ENCODE measurements at regions not wholly inside any gene's neighbourhood (a gene's known extent, or its start where the extent isn't known, plus 50 kb on each side); places are given as distances from the start of the nearest gene placed in this dataset.
"Not testable (repeated sequence)": the region's sequence is repeated elsewhere in the genome, so short reads cannot be mapped to it uniquely, and the experiment has no call there.

GRCh38 chr16:64351121-64351520, 770.7 kb downstream of the CDH11 start:
- DNase-seq, result no peak

GRCh38 chr16:64346080-64346479, 775.8 kb downstream of the CDH11 start:
- DNase-seq, result no peak

GRCh38 chr16:64345142-64345541, 776.7 kb downstream of the CDH11 start:
- DNase-seq, result no peak

- DNase-seq, result not testable (repeated sequence)
Measured at GRCh38 chr16:64343820-64344443, 777.9 kb downstream of the CDH11 start.

GRCh38 chr16:64343061-64343819, 778.6 kb downstream of the CDH11 start:
- no peak for DNase-seq

- not testable (repeated sequence) for DNase-seq
Measured at GRCh38 chr16:64341336-64341735, 780.5 kb downstream of the CDH11 start.

- DNase-seq, result no peak
Measured at GRCh38 chr16:64339052-64339770, 782.7 kb downstream of the CDH11 start.

GRCh38 chr16:64321881-64322280, 800.0 kb downstream of the CDH11 start:
- DNase-seq, result no peak

- DNase-seq, result no peak
Measured at GRCh38 chr16:64321066-64321465, 800.8 kb downstream of the CDH11 start.

GRCh38 chr16:64317601-64318000, 804.3 kb downstream of the CDH11 start:
- DNase-seq, result no peak

GRCh38 chr16:64313726-64314125, 808.1 kb downstream of the CDH11 start:
- DNase-seq, result no peak

GRCh38 chr16:64312980-64313379, 808.9 kb downstream of the CDH11 start:
- no peak for DNase-seq

GRCh38 chr16:64312292-64312691, 809.6 kb downstream of the CDH11 start:
- no peak for DNase-seq

GRCh38 chr16:64311241-64311640, 810.6 kb downstream of the CDH11 start:
- no peak for DNase-seq

- no peak for DNase-seq
Measured at GRCh38 chr16:64309398-64310110, 812.3 kb downstream of the CDH11 start.

- no peak for DNase-seq
Measured at GRCh38 chr16:64308721-64309120, 813.1 kb downstream of the CDH11 start.

- DNase-seq, result no peak
Measured at GRCh38 chr16:64307431-64307830, 814.4 kb downstream of the CDH11 start.

GRCh38 chr16:64305663-64306062, 816.2 kb downstream of the CDH11 start:
- DNase-seq, result no peak

- no peak for DNase-seq
Measured at GRCh38 chr16:64304951-64305350, 816.9 kb downstream of the CDH11 start.

GRCh38 chr16:64304396-64304795, 817.5 kb downstream of the CDH11 start:
- no peak for DNase-seq

- DNase-seq, result no peak
Measured at GRCh38 chr16:64297863-64298600, 823.8 kb downstream of the CDH11 start.

- no peak for DNase-seq
Measured at GRCh38 chr16:64295466-64295865, 826.4 kb downstream of the CDH11 start.
